H1 (cell line): ENCODE measurements at regions not wholly inside any gene's neighbourhood (a gene's known extent, or its start where the extent isn't known, plus 50 kb on each side); places are given as distances from the start of the nearest gene placed in this dataset.

Experiments
- CTCF ChIA-PET: fragments of 300-600 bp; sonication (Branson Sonifier 250); formaldehyde crosslinking; loops from one replicate; lab custom pipeline; 2021; ENCODE audit not compliant: partially characterized antibody; lab: Charles Lee
- POLR2A ChIA-PET: fragments of 300-600 bp; sonication (Branson Sonifier 250); formaldehyde crosslinking; loops from one replicate; lab custom pipeline; 2021; ENCODE audit warnings: inconsistent platforms; ENCODE audit not compliant: partially characterized antibody; lab: Charles Lee
- DNase-seq, 2 experiments: peaks; one replicate each; pipeline versions ENCODE4 v3.0.0 to v3.0.0-alpha.2; 2010 to 2022; ENCODE audit warnings: low spot score in 2 of 2, low read depth in 1 of 2, mixed read lengths in 1 of 2
- FAIRE-seq: peaks from 2 replicates; lab custom pipeline; 2011; peaks lifted over from hg19 to GRCh38; lab: Jason Lieb, UNC
- H2AFZ ChIP-seq: 2 replicates; pipeline ENCODE4 v1.8.1; 2012; ENCODE audit warnings: low read length, inconsistent platforms
- H2AK5ac ChIP-seq: 2 replicates; pipeline ENCODE4 v1.6.1; 2013; ENCODE audit warnings: low read depth, low read length
- H2BK120ac ChIP-seq: replicated peaks from 2 replicates; pipeline ENCODE3; 2013; ENCODE audit warnings: low read depth, low read length, inconsistent platforms
- H2BK12ac ChIP-seq: 2 replicates; pipeline ENCODE4 v1.6.1; 2013; ENCODE audit warnings: low read depth, low read length
- H2BK15ac ChIP-seq: 2 replicates; pipeline ENCODE4 v1.6.1; 2013; ENCODE audit warnings: low read length
- H2BK20ac ChIP-seq: 2 replicates; pipeline ENCODE4 v1.6.1; 2013; ENCODE audit warnings: low read length
- H2BK5ac ChIP-seq: 2 replicates; pipeline ENCODE4 v1.6.1; 2013; ENCODE audit warnings: low read depth, low read length
- H3K14ac ChIP-seq: 2 replicates; pipeline ENCODE4 v1.6.1; 2013; ENCODE audit warnings: inconsistent platforms; ENCODE audit not compliant: insufficient read length
- H3K18ac ChIP-seq: 2 replicates; pipeline ENCODE4 v1.6.1; 2013; ENCODE audit warnings: low read length; ENCODE audit errors: extremely low read depth
- H3K23ac ChIP-seq: 2 replicates; pipeline ENCODE4 v1.6.1; 2013; ENCODE audit warnings: inconsistent platforms; ENCODE audit not compliant: insufficient read length
- H3K23me2 ChIP-seq: 2 replicates; pipeline ENCODE4 v1.6.1; 2013; ENCODE audit warnings: low read depth, low read length
- H3K27ac ChIP-seq: 2 replicates; pipeline ENCODE4 v1.6.1; 2011; ENCODE audit warnings: low read depth, low read length, inconsistent platforms
- H3K27me3 ChIP-seq, 4 experiments: replicated peaks in 1 of 4; 1 replicate in 1 of 4; 2 replicates in 3 of 4; pipeline versions ENCODE4 v1.6.1 to v1.8.1; 2011 to 2013; ENCODE audit warnings: low read length in 3 of 4, mild to moderate bottlenecking in 3 of 4, inconsistent platforms in 2 of 4, mixed read lengths in 2 of 4, moderate library complexity in 1 of 4; ENCODE audit not compliant: control insufficient read depth in 3 of 4, insufficient read depth in 3 of 4; ENCODE audit errors: extremely low read depth in 1 of 4
- H3K36me3 ChIP-seq, 4 experiments: 2 replicates each; pipeline versions ENCODE4 v1.6.1 to v1.8.1; 2011 to 2013; ENCODE audit warnings: mild to moderate bottlenecking in 4 of 4, low read length in 3 of 4, moderate library complexity in 2 of 4, control low read depth in 1 of 4, inconsistent platforms in 1 of 4; ENCODE audit not compliant: insufficient read depth in 4 of 4, control insufficient read depth in 2 of 4
- H3K4ac ChIP-seq: replicated peaks from 2 replicates; pipeline ENCODE3; 2013; ENCODE audit warnings: low read length, low read depth, mixed read lengths, inconsistent platforms; ENCODE audit not compliant: insufficient read length
- H3K4me1 ChIP-seq, 4 experiments: replicated peaks in 1 of 4; 1 replicate in 1 of 4; 2 replicates in 3 of 4; pipeline versions ENCODE4 v1.6.1 to v1.8.1; 2011 to 2013; ENCODE audit warnings: low read length in 3 of 4, inconsistent platforms in 2 of 4, mixed read lengths in 1 of 4; ENCODE audit not compliant: insufficient read depth in 4 of 4, control insufficient read depth in 3 of 4
- H3K4me2 ChIP-seq, 2 experiments: 2 replicates each; pipeline versions ENCODE4 v1.6.1 to v1.8.1; 2011 to 2013; ENCODE audit warnings: low read depth in 2 of 2, low read length in 2 of 2, control low read depth in 1 of 2, inconsistent platforms in 1 of 2, mild to moderate bottlenecking in 1 of 2; ENCODE audit not compliant: insufficient read depth in 1 of 2
- H3K4me3 ChIP-seq, 4 experiments: fragments of 200-600, 300-600 bp in 1 of 4; sonication (generic), shearing (Covaris generic), sonication (Bioruptor Twin) in 1 of 4; 2 replicates each; pipeline versions ENCODE4 v1.5.1 to v1.8.1; 2011 to 2016; ENCODE audit warnings: low read length in 4 of 4, low read depth in 3 of 4, control low read depth in 2 of 4, inconsistent platforms in 2 of 4, mild to moderate bottlenecking in 2 of 4, mixed read lengths in 1 of 4, moderate library complexity in 1 of 4; ENCODE audit not compliant: insufficient read depth in 2 of 4; ENCODE audit errors: extremely low read depth in 1 of 4
- H3K56ac ChIP-seq: replicated peaks from 2 replicates; pipeline ENCODE3; 2013; ENCODE audit warnings: low read depth, mild to moderate bottlenecking, mixed read lengths, low read length, inconsistent platforms; ENCODE audit not compliant: insufficient read length
- H3K79me1 ChIP-seq: 2 replicates; pipeline ENCODE4 v1.6.1; 2013; ENCODE audit warnings: low read depth, low read length, control low read depth
- H3K79me2 ChIP-seq, 2 experiments: 2 replicates each; pipeline versions ENCODE4 v1.6.1 to v1.8.1; 2012 to 2013; ENCODE audit warnings: low read length in 2 of 2, mild to moderate bottlenecking in 2 of 2, inconsistent platforms in 1 of 2; ENCODE audit not compliant: insufficient read depth in 2 of 2, control insufficient read depth in 1 of 2
- H3K9ac ChIP-seq, 4 experiments: replicated peaks in 1 of 4; 1 replicate in 1 of 4; 2 replicates in 3 of 4; pipeline versions ENCODE4 v1.6.1 to v1.8.1; 2011 to 2013; ENCODE audit warnings: low read depth in 3 of 4, low read length in 3 of 4, control low read depth in 2 of 4, mild to moderate bottlenecking in 2 of 4, moderate library complexity in 2 of 4, inconsistent platforms in 1 of 4; ENCODE audit errors: extremely low read depth in 1 of 4
- H3K9me3 ChIP-seq, 2 experiments: 2 replicates each; pipeline versions ENCODE4 v1.6.1 to v1.8.1; 2012 to 2013; ENCODE audit warnings: mild to moderate bottlenecking in 2 of 2, moderate library complexity in 2 of 2, control low read depth in 1 of 2, inconsistent platforms in 1 of 2, low read depth in 1 of 2, low read length in 1 of 2, mixed read lengths in 1 of 2; ENCODE audit not compliant: insufficient read depth in 2 of 2
- H4K20me1 ChIP-seq, 2 experiments: replicated peaks in 1 of 2; 2 replicates each; pipeline versions ENCODE3 to v1.8.1; 2011 to 2013; ENCODE audit warnings: inconsistent platforms in 2 of 2, low read length in 2 of 2, mild to moderate bottlenecking in 1 of 2; ENCODE audit not compliant: insufficient read depth in 2 of 2, control insufficient read depth in 1 of 2
- H4K5ac ChIP-seq: 2 replicates; pipeline ENCODE4 v1.6.1; 2013; ENCODE audit warnings: low read length, low read depth, mixed read lengths, inconsistent platforms; ENCODE audit not compliant: insufficient read length
- H4K8ac ChIP-seq: 2 replicates; pipeline ENCODE4 v1.8.0; 2013; ENCODE audit warnings: mild to moderate bottlenecking, moderate library complexity, low read length, inconsistent platforms; ENCODE audit not compliant: insufficient read depth; ENCODE audit errors: extremely low read depth
- H4K91ac ChIP-seq: replicated peaks from 2 replicates; pipeline ENCODE3; 2013; ENCODE audit warnings: low read length, mixed read lengths, inconsistent platforms; ENCODE audit not compliant: insufficient read length
- ASH2L ChIP-seq: fragments of 200-600, 300-600 bp; sonication (generic); IDR thresholded peaks from one replicate; pipeline ENCODE4 v1.7.1; 2017; ENCODE audit warnings: low read length
- CHD2 ChIP-seq: IDR thresholded peaks from 2 replicates; pipeline ENCODE4 v1.6.1; 2012; ENCODE audit warnings: low read length, improper control_type of control experiment
- GABPA ChIP-seq: IDR thresholded peaks from 2 replicates; pipeline ENCODE4 v1.6.1; 2011; ENCODE audit warnings: mild to moderate bottlenecking, low read length, moderate library complexity, borderline replicate concordance; ENCODE audit not compliant: insufficient read depth
- KDM5A ChIP-seq: fragments of 200-600 bp; IDR thresholded peaks from 2 replicates; pipeline ENCODE4 v1.7.1; 2012; ENCODE audit warnings: mild to moderate bottlenecking, low read length, inconsistent platforms, mixed read lengths
- POLR2A ChIP-seq, 2 experiments: IDR thresholded peaks; 1 replicate in 1 of 2; 2 replicates in 1 of 2; pipeline ENCODE4 v1.6.1; 2011; ENCODE audit warnings: low read depth in 2 of 2, low read length in 2 of 2, mild to moderate bottlenecking in 2 of 2; ENCODE audit errors: control extremely low read depth in 1 of 2
- RXRA ChIP-seq: IDR thresholded peaks from 2 replicates; pipeline ENCODE4 v1.6.1; 2011; ENCODE audit warnings: low read depth, mild to moderate bottlenecking, low read length, moderate library complexity; ENCODE audit not compliant: insufficient read depth
- SP2 ChIP-seq: IDR thresholded peaks from 2 replicates; pipeline ENCODE4 v1.6.1; 2012; ENCODE audit warnings: mild to moderate bottlenecking, low read length, inconsistent platforms
- SP4 ChIP-seq: IDR thresholded peaks from 2 replicates; pipeline ENCODE4 v1.6.1; 2012; ENCODE audit warnings: low read length, inconsistent platforms
- SRF ChIP-seq: IDR thresholded peaks from 2 replicates; pipeline ENCODE4 v1.6.1; 2011; ENCODE audit warnings: mild to moderate bottlenecking, low read depth, low read length, moderate library complexity
- SUZ12 ChIP-seq: fragments of 200-600 bp; sonication (generic); IDR thresholded peaks from 2 replicates; pipeline ENCODE4 v1.6.1; 2012; ENCODE audit warnings: mild to moderate bottlenecking, inconsistent platforms, low read length, moderate library complexity, mixed read lengths
- WGBS, 2 experiments: shearing (Covaris generic) in 1 of 2; methylation state at CpG; one replicate each; pipeline versions ENCODE4 v1.1.6 to v1.1.7; 2013 to 2015; ENCODE audit warnings: low lambda C conversion rate in 2 of 2, mixed read lengths in 2 of 2, inconsistent platforms in 1 of 2, low coverage in 1 of 2, missing lambda C conversion rate in 1 of 2; ENCODE audit not compliant: insufficient replicate concordance in 2 of 2, insufficient coverage in 1 of 2, insufficient read length in 1 of 2; ENCODE audit errors: extremely low coverage in 1 of 2, missing lambda C conversion rate in 1 of 2; 5-methylcytosine and 5-hydroxymethylcytosine counted together

DNA sequence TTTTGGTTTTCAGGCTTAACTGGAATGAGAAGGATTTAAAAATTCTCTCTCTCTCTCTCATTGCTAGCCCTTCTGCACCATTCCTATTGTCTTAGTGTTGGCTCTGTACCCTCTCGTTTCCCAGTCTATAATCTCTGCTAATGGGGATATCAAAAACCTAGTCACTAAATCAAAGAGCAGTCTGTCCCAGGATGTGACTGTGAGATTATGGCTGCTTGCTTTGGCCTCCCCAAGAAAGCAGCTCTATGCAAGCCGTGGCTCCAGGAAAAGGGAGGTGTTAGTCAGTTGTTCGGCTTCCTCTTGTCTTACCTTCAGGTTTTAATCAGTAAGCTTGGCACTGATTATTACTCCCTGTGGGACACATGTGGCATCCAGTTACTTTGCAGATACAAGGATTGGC lies 468.8 kb downstream of the USP25 start:
- Histone ChIP-seq H3K27ac (no peak overlapping the region), H3K4me2 (no peak overlapping the region), H4K20me1 (no peaks in the 10 kb centered on the region), H4K5ac (no peak overlapping the region), H3K9me3 (no peaks in the 10 kb centered on the region), H3K18ac (no peak overlapping the region), H2BK120ac (no peak overlapping the region), H4K91ac (no peak overlapping the region), H3K36me3 (no peaks in the 10 kb centered on the region), H2BK20ac (no peak overlapping the region), H3K23ac (no peak overlapping the region), H2AK5ac (no peak overlapping the region), H2BK12ac (no peak overlapping the region), H2BK15ac (no peak overlapping the region), H3K9ac (no peak overlapping the region), H3K4me1 (peaks cover 0 to 3% (median 1%) of the 10 kb centered on the region in 4 experiments; a peak in 2 of 7 replicates), H4K8ac (no peak overlapping the region), H3K14ac (no peak overlapping the region), H2AFZ (no peak overlapping the region), H2BK5ac (no peak overlapping the region), H3K79me1 (no peaks in the 10 kb centered on the region), H3K79me2 (no peaks in the 10 kb centered on the region), H3K23me2 (no peaks in the 10 kb centered on the region; the same call in 1 of the 2 replicates), H3K4ac (no peak overlapping the region), H3K27me3 (no peaks in the 10 kb centered on the region), H3K56ac (no peak overlapping the region), H3K4me3 (no peak overlapping the region)
- ChIA-PET POLR2A (no interaction called here), CTCF (no interaction called here)
- DNase-seq (no peak), FAIRE-seq (no peak)
- WGBS, 2 experiments: 86% methylated on average over 3 of the region's 3 CpGs; no CpG with 5 or more reads in 1 of the 2 experiments
- TF ChIP-seq ASH2L (no peak), SP2 (no peak), SRF (no peak), CHD2 (no peak), RXRA (no peak), GABPA (no peak), SUZ12 (no peak), SP4 (no peak), KDM5A (no peak), POLR2A (IDR thresholded peaks at IDR 0.05; ENCODE audit: control extremely low read depth in 1 of 2, low read depth in 2 of 2, low read length in 2 of 2) (no peak)
